Karpas-422 (cell line): ENCODE measurements at regions not wholly inside any gene's neighbourhood (a gene's known extent, or its start where the extent isn't known, plus 50 kb on each side); places are given as distances from the start of the nearest gene placed in this dataset.

Experiments
- DNase-seq: peaks from one replicate; pipeline ENCODE4 v3.0.0-alpha.2; 2015
- H2AFZ ChIP-seq: fragments of 200-600 bp; sonication (generic); 2 replicates; pipeline ENCODE4 v1.6.1; 2014; ENCODE audit warnings: antibody characterized with exemption, low read length, mixed read lengths
- H3K27ac ChIP-seq: fragments of 200-600 bp; sonication (generic); 2 replicates; pipeline ENCODE4 v1.5.1; 2014; ENCODE audit warnings: mild to moderate bottlenecking, low read length, moderate library complexity
- H3K27me3 ChIP-seq: fragments of 200-600 bp; sonication (generic); 2 replicates; pipeline ENCODE4 v1.6.1; 2014; ENCODE audit warnings: low read length, mixed read lengths
- H3K36me3 ChIP-seq: fragments of 200-600 bp; sonication (generic); 2 replicates; pipeline ENCODE4 v1.6.1; 2014; ENCODE audit warnings: low read length, mixed read lengths; ENCODE audit not compliant: insufficient read depth
- H3K4me1 ChIP-seq: fragments of 200-600 bp; sonication (generic); 2 replicates; pipeline ENCODE4 v1.6.1; 2014; ENCODE audit warnings: mild to moderate bottlenecking, low read length, mixed read lengths
- H3K4me2 ChIP-seq: fragments of 200-600 bp; sonication (generic); 2 replicates; pipeline ENCODE4 v1.6.1; 2014; ENCODE audit warnings: low read length, low read depth, mild to moderate bottlenecking; ENCODE audit not compliant: poor library complexity, severe bottlenecking
- H3K4me3 ChIP-seq: fragments of 200-600 bp; sonication (generic); 2 replicates; pipeline ENCODE4 v1.5.1; 2014; ENCODE audit warnings: mild to moderate bottlenecking, antibody characterized with exemption, low read length, mixed read lengths
- H3K79me2 ChIP-seq: fragments of 200-600 bp; sonication (generic); 2 replicates; pipeline ENCODE4 v1.6.1; 2014; ENCODE audit warnings: mild to moderate bottlenecking, low read length, mixed read lengths
- H3K9ac ChIP-seq: fragments of 200-600 bp; sonication (generic); 2 replicates; pipeline ENCODE4 v1.6.0; 2014; ENCODE audit warnings: low read length
- H3K9me2 ChIP-seq: fragments of 200-600 bp; sonication (generic), shearing (Covaris generic); replicated peaks from 2 replicates; pipeline ENCODE4 v1.6.0; 2014; ENCODE audit warnings: mild to moderate bottlenecking, low read length, moderate library complexity; ENCODE audit not compliant: insufficient read depth
- H3K9me3 ChIP-seq: fragments of 300-700, 200-600 bp; sonication (generic); 2 replicates; pipeline ENCODE4 v1.6.1; 2014; ENCODE audit warnings: low read length, mixed read lengths
- H4K20me1 ChIP-seq: fragments of 200-600 bp; sonication (generic); 2 replicates; pipeline ENCODE4 v1.6.1; 2014; ENCODE audit warnings: mild to moderate bottlenecking, antibody characterized with exemption, low read length, low read depth; ENCODE audit not compliant: insufficient read depth

DNA sequence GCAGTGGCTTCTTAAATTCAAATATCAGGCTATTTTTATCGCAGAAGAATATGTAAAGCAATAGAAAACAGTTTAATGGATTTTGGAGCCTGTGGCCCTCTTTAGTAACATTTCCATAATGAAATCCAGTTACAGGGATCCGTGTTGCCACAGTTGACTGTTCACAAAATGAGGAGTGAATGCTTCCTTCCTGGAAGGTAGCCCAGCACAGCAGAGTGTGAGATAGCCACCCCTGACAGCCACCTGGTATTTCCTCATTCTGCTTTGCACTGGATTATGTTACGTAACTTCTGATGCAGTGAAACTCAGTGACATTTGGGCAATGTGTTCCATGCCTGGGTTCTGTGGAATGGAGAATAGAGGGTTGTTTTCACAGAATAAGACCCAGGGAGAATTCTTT, 517.2 kb downstream of the RBFOX1 start:
- H3K9me3 ChIP-seq, result peaks cover 20% of the 10 kb centered on the region
- no peaks in the 10 kb centered on the region for H4K20me1 ChIP-seq
- no peaks in the 10 kb centered on the region for H3K36me3 ChIP-seq
- H3K27ac ChIP-seq, result no peak overlapping the region
- no peaks in the 10 kb centered on the region for H3K4me1 ChIP-seq
- no peaks in the 10 kb centered on the region for H3K79me2 ChIP-seq
- H3K4me2 ChIP-seq, result no peak overlapping the region
- no peaks in the 10 kb centered on the region for H3K9me2 ChIP-seq
- DNase-seq, result no peak
- H2AFZ ChIP-seq, result no peak overlapping the region
- H3K9ac ChIP-seq, result no peak overlapping the region
- no peaks in the 10 kb centered on the region for H3K27me3 ChIP-seq
- H3K4me3 ChIP-seq, result no peak overlapping the region

- Histone ChIP-seq H3K9ac (no peak overlapping the region), H3K27ac (no peak overlapping the region), H4K20me1 (no peaks in the 10 kb centered on the region), H3K79me2 (no peaks in the 10 kb centered on the region), H3K27me3 (no peaks in the 10 kb centered on the region), H3K36me3 (no peaks in the 10 kb centered on the region; the same call in 1 of the 2 replicates), H2AFZ (no peak overlapping the region), H3K4me3 (no peak overlapping the region), H3K9me2 (no peaks in the 10 kb centered on the region), H3K9me3 (peaks cover 33% of the 10 kb centered on the region), H3K4me2 (no peak overlapping the region), H3K4me1 (no peaks in the 10 kb centered on the region)
- no peak for DNase-seq
Observed at GRCh38 chr16:7843261-7843660, 510.6 kb downstream of the RBFOX1 start.

GRCh38 chr16:7839568-7839967, 506.9 kb downstream of the RBFOX1 start:
- Histone ChIP-seq H3K4me3 (no peak overlapping the region), H3K4me1 (no peaks in the 10 kb centered on the region), H3K27ac (no peak overlapping the region), H3K9me3 (peaks cover 38% of the 10 kb centered on the region; the same call in 1 of the 2 replicates), H3K9ac (no peak overlapping the region), H3K36me3 (no peaks in the 10 kb centered on the region; the same call in 1 of the 2 replicates), H3K4me2 (no peak overlapping the region), H3K79me2 (no peaks in the 10 kb centered on the region), H4K20me1 (no peaks in the 10 kb centered on the region), H2AFZ (no peak overlapping the region), H3K9me2 (no peaks in the 10 kb centered on the region), H3K27me3 (no peaks in the 10 kb centered on the region)
- no peak for DNase-seq

DNA sequence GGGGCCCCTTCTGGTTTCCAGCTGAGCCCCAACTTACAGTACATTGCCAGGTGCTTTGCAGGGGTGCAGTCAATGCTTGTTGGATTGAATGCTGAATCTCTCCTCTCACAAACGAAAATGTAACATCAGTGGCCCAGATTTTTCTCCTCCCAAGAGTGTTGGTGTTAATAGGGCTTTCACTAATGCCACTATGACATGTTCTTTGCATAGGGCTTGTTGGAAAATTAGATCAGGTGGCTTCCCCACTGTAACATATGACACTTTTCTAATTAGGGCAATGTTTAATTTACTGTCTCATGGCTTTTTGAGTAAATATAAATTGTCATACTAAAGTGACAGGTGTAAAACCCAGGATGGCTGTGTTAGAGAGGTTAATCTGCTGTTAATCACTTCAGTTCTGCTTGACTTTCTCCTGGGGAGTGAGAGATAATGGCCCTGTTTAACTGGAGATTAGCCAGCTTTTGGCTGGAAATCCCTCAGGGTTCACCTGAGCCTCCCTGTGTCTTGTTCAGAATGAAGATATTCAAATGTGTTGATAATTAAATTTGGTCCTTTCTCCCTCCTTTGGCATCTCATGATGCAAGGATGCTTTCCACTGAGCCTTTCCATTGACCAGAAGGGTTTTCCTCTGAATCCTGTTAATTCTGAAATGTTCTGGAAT, 502.3 kb downstream of the RBFOX1 start:
- Histone ChIP-seq H3K4me1 (no peaks in the 10 kb centered on the region), H3K9me2 (no peaks in the 10 kb centered on the region), H2AFZ (no peak overlapping the region), H3K27ac (no peak overlapping the region), H3K36me3 (no peaks in the 10 kb centered on the region; the same call in 1 of the 2 replicates), H4K20me1 (no peaks in the 10 kb centered on the region), H3K27me3 (no peaks in the 10 kb centered on the region), H3K9ac (no peak overlapping the region), H3K4me3 (no peak overlapping the region), H3K79me2 (no peaks in the 10 kb centered on the region), H3K9me3 (peaks cover 35% of the 10 kb centered on the region), H3K4me2 (no peak overlapping the region)
- DNase-seq, result no peak

DNA sequence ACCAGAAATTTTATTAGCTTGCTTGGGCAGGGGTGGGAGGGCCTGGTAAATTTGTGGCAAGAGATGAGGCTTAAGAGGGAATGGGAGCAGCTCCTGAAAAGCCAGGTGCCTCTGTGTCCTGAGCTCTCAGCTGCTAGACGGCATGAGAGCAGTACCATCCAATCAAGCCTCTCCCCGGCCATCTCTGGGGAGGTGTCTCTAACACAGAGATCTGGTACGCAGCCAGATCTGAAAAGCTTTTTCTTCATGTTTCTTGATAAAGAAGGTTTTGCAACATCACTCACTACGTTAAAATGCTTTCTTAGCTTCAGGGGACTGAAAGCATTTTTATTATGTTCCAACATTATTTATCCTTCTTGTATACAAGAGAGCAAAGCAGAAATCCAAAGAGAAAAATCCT, 488.2 kb downstream of the RBFOX1 start:
- Histone ChIP-seq H3K9me2 (no peaks in the 10 kb centered on the region), H3K27me3 (no peaks in the 10 kb centered on the region), H3K36me3 (no peaks in the 10 kb centered on the region), H3K4me2 (no peak overlapping the region), H4K20me1 (no peaks in the 10 kb centered on the region), H3K4me3 (no peak overlapping the region), H3K79me2 (no peaks in the 10 kb centered on the region), H3K9ac (no peak overlapping the region), H2AFZ (no peak overlapping the region), H3K27ac (no peak overlapping the region), H3K9me3 (peaks cover 13% of the 10 kb centered on the region), H3K4me1 (no peaks in the 10 kb centered on the region)
- no peak for DNase-seq

GRCh38 chr16:7805686-7806396, 473.2 kb downstream of the RBFOX1 start:
- Histone ChIP-seq H3K79me2 (no peaks in the 10 kb centered on the region), H4K20me1 (no peaks in the 10 kb centered on the region), H3K9me2 (no peaks in the 10 kb centered on the region), H3K4me1 (no peaks in the 10 kb centered on the region), H3K36me3 (no peaks in the 10 kb centered on the region), H3K9ac (no peak overlapping the region), H2AFZ (no peak overlapping the region), H3K27ac (no peak overlapping the region), H3K4me3 (no peak overlapping the region), H3K27me3 (no peaks in the 10 kb centered on the region), H3K9me3 (peaks cover 4% of the 10 kb centered on the region; the same call in 1 of the 2 replicates), H3K4me2 (no peak overlapping the region)
- no peak for DNase-seq

DNA sequence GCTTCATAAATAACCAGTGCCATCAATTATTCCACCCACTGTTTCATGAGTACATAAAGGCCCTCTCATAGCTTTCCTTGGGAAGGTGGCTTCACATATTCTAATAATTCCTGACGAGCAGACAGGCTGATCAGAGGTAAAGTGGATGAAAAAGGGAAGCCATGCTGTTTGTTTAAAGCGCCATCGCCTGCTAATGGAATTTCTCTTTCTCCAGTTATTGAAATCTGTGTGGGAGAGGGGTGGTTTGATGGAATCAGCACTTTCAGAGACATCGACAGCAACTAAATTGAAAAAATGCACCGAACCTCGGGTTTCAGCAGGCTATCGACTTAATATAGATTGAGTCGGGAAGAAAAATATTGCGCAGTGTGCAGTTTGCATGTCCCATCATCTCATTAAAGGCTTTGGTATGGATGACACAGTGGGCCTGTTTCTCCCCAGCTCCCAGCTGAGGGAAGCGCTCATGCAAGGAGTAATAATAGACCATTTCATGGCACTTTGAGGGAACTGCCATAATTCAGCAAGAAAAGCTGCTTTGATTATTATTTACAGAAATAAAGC, 472.1 kb downstream of the RBFOX1 start:
- no peak for DNase-seq
- Histone ChIP-seq H4K20me1 (no peaks in the 10 kb centered on the region), H2AFZ (no peak overlapping the region), H3K27ac (no peak overlapping the region), H3K79me2 (no peaks in the 10 kb centered on the region), H3K4me3 (no peak overlapping the region), H3K9ac (no peak overlapping the region), H3K4me1 (no peaks in the 10 kb centered on the region), H3K4me2 (no peak overlapping the region), H3K9me2 (no peaks in the 10 kb centered on the region), H3K9me3 (no peaks in the 10 kb centered on the region; the same call in 1 of the 2 replicates), H3K27me3 (no peaks in the 10 kb centered on the region), H3K36me3 (no peaks in the 10 kb centered on the region)

- Histone ChIP-seq H2AFZ (no peak overlapping the region), H3K27me3 (no peaks in the 10 kb centered on the region)
- DNase-seq, result no peak
Observed at GRCh38 chr16:7792346-7792745, 459.7 kb downstream of the RBFOX1 start.

More at GRCh38 chr16:7792346-7792745, 459.7 kb downstream of the RBFOX1 start:
- Histone ChIP-seq H3K79me2 (no peaks in the 10 kb centered on the region), H3K36me3 (no peaks in the 10 kb centered on the region), H3K4me1 (no peaks in the 10 kb centered on the region), H3K9ac (no peak overlapping the region), H3K4me3 (no peak overlapping the region), H3K4me2 (no peak overlapping the region), H3K9me3 (no peaks in the 10 kb centered on the region), H4K20me1 (no peaks in the 10 kb centered on the region), H3K27ac (no peak overlapping the region), H3K9me2 (0 out of 2 replicates have a peak, but pooled peaks cover 7% of the 10 kb centered on the region)
